SKM-1 treated with dmso at 0.1 percent for 144 hours (cell line): ENCODE measurements at regions not wholly inside any gene's neighbourhood (a gene's known extent, or its start where the extent isn't known, plus 50 kb on each side); places are given as distances from the start of the nearest gene placed in this dataset.

Experiments used
- DNase-seq: peaks from one replicate; lab custom pipeline; 2025; ENCODE audit not compliant: unreplicated experiment; lab: John Stamatoyannopoulos, UW

DNA sequence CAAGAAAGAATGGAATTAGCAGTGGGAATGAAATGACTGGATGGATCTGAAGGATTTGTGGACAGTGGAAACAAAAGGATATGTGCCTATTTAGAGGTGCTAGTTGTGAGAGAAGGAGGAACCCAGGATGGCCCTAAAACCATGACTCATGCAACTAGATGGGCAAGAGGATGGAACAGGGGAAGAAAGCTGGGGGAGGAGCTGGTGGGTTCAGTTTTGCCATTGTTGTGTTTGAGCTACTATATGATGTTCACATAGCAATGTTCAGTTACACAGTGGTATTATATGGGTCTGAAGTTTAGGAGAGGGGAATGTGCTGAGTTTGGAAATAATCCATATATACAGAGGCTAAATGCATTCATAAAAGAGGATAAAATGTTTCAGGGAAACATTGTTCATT is 125.7 kb upstream of the SSTR4 start:
- DNase-seq, result no peak

DNA sequence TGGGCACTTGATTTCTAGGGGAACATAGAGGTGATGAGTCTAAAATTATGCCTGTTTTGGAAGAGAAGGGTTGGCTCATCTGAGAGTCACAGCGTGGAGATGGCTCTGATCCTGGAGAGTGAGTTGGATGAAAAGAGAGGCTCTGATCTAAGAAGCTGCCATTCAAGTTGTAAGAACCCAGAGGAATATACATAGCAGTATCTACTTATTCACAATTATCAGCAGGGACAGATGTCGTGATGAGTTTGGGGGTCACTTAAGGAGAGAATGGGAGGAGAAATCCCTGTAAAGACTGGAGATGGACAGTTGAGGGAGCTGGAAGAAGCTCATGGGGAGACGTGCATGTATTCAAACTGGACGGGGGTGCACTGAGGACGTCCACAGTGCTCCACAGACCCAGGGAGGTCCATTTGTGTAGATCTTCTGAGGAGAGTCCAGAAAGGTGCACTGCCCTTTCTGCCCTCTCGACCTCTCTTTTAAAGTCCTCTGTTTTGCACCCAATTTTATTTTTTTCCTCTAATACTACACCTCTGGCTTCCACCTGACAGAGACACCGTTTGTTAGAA is 124.7 kb upstream of the SSTR4 start:
- no peak for DNase-seq

DNA sequence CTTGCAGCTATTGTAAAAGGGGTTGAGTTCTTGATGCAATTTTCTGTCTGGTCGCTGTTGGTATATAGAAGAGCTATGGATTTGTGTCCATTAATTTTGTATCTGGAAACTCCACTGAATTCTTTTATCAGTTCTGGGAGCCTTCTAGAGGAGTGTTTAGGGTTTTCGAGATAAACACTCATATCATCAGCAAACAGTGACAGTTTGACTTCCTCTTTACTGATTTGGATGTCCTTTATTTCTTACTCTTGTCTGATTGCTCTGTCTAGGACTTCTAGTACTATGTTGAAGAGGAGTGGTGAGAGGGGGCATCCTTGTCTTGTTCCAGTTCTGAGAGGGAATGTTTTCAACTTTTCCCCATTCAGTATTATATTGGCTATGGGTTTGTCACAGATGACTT is 120.8 kb upstream of the SSTR4 start:
- DNase-seq, result no peak

GRCh38 chr20:22915512-22915911 is 119.6 kb upstream of the SSTR4 start:
- no peak for DNase-seq

DNA sequence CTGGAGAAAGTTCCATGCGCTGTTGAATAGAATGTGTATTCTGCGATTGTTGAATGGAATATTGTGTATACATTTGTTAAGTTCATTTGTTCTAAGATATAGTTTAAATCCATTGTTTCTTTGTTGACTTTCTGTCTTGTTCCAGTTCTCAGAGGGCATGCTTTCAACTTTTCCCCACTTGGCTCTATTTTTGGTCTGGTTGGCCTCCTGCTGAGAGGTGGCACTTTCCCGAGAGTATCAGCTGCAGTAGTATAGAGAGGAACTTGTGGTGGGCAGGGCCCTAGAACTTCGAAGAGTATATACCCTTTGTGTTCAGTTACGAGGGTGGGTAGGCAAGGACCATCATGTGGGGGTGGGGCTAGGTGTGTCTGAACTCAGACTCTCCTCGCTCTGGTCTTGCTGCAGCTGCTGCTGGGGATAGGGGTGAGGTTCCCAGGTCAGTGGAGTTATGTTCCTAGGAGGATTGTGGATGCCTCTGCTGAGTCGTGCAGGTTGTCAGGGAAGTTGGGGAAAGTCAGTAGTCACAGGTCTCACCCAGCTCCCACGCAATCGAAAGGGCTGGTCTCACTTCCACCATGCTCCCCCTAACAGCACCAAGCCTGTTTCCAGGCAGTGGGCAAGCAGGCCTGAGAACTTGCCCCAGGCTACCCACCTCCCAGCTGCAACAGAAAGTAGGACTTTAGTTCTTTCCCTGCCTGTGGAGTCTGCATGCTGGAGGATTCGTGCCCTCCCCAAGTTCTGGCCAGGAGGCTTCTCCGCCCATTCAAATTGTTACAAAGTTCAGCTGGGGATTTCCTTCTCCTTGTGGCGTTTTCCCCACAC is 118.9 kb upstream of the SSTR4 start:
- DNase-seq, result no peak

DNA sequence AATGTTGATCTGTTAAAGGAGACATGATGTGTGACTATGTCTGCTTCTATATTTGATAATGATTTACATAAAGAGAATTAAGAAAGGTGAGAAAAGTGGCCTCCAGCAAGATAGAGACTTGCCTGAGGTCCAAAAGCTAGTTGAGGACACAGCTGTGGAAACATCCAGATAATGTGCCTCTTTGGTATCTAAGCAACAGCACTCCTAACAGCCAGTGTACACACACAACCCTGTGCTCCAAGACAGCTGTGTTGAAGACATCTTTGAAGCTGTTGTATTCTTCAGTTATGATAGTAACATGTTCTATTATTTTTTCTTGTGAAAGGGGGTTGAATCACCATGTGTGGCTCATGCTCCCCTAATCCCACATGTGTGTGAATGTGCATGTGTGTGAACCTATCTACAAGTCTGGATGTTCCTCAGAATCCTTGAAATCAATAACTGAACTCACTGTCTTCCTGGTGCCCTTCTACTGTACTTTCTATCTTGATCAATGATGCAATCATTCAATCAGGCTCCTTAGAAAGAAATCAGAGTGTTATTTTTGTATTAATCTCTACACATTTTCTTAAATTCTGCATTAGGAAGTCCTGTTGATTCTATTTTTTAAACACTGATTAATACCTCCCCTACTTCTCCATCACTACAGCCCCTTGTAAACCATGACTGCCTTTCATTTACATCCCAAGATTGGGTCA is 116.7 kb upstream of the SSTR4 start:
- no peak for DNase-seq

DNA sequence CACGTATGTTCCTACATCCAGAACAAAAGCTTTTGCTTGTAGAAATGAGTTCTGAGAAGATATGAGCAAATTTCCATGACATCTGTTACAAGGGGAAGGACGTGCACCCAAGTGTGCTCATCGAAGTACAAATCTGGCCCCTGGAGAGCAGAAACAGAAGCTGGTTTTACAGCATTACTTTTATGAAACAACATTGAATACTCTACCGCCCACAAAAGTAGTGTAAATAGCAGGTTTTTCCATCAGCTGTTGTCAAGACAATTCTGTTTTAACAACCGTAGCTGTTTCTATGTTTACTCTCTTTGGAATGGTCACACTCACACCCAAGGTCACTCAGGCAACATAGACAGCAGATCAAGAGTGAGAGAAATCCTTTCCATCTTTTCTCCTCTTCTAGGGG is 114.2 kb upstream of the SSTR4 start:
- DNase-seq, result no peak

DNA sequence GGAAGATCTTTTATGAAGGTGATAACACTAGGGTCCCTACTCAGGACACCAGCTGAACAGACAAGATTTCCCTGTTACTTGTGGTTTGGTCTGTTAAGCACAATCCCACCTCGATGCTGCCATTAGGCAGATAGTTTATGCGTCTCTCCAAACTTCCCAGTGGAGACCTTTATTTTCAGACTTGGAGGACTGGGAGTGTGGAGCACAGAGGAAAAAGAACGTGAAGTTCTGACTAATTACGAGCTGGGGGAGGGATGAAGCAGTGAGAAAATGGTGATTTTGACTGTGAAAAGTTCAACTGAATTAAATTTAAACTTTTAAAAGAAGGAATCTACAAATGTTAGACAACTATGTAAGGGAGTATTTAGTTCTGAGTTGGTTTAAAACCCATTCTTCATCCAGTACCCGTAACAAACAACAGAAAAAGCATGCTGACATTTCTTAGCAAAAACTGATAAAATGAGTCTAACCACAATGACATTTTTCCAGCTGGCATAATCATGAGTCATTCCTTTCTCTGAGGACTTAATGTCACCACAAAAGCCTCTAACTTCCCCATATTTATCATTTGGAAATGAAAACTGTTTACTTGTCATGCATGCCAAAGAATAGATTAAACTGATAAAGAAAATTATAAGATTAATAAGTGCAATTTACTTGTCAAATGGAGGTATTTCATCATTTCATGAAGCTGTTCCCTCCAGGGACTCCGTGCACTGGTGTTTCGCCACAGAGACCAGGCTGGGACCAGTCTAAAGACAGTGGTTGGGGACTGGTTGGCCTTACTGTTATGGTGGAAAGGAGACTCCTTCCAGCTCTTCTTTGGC is 113.3 kb upstream of the SSTR4 start:
- DNase-seq, result peak; percentile 52

GRCh38 chr20:22922987-22923386 is 112.1 kb upstream of the SSTR4 start:
- no peak for DNase-seq

- DNase-seq, result no peak
Observed at GRCh38 chr20:22924046-22924737, 110.9 kb upstream of the SSTR4 start.

DNA sequence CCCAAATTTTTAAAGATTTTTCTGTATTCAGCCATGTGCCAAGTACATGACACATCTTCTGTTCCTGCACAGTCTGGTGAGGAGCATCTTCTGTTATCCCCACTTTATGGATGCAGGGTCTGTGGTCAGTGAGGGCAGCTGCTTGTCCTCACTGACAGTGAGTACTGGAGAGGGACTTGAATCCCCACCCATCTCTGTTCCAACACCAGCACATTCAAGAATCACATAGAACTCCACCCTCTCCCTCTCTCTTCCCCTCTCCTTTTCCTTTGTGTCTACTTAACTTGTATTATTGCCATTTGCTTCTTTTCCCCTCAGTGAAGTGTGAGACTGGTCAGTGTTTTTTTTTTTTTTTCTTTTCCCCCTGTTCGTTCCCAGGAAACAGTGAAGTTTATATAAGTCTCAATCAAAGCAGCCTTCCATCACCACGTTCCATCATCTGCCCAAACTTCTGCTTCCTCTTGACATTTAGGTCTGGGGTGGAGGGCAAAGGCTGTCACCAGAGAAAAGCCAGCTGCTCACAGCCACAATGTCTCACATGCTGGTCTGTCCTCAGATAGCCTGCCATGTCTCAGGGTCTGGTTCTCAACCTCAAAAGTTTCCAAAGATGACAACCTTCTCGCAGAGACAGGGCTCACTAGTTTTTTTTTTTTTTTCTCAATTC is 110.0 kb upstream of the SSTR4 start:
- DNase-seq, result no peak

DNA sequence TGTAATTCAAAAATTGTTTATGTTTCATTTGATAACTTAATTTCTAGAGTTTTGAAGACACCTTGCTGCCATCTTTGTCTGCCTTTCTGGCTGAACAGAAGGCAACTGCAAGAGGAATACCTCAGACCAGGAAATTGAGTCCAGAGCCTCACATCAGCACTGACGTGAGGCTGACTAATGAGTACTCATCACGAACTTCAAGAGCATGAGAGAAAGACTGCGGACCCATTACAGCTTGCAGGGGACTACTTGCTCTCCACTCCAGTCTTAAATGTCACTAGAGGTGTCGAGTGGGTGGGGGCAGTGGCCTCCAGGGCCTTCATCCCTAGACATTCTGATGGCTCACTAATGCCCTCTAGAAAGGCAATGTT is 109.5 kb upstream of the SSTR4 start:
- no peak for DNase-seq

DNA sequence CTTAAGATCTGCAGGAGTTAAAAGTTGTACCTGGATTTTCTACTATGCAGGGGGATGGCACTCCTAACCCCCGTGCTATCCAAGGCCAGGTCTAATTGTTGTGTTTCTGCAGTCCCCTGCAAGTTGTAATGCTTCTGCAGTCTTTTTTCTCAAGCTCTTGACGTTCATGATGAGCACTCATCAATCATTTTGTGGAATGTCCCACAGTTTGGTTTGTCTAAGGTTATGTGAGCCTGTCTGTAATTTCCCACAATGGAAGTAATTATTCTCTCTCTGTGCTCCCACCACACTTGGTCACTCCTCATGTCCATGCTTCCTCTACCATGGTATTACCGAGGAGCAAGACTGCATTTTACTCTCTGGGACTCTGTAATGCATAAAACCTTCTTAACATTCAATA is 107.6 kb upstream of the SSTR4 start:
- no peak for DNase-seq

GRCh38 chr20:22928679-22929078 is 106.4 kb upstream of the SSTR4 start:
- DNase-seq, result no peak

DNA sequence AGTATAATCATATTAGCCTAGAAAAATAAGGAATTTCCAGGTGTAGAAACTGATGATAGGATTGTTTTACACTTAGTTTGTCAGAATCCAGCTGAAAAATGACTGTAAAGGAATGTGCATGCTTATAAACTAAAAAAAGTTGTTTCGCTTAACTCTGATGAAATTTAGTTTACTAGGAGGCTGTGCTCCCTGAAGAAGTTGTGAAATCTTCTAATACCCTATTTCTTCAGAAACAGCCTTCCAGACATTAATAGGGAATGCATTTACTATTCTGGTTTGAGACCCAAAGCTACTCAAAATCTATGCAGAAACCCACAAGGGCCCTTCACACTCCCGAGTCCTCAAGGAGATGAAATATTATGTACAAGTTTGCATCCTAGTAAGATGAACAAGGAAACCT is 105.5 kb upstream of the SSTR4 start:
- DNase-seq, result no peak

GRCh38 chr20:22931653-22932608 is 103.2 kb upstream of the SSTR4 start:
- no peak for DNase-seq

DNA sequence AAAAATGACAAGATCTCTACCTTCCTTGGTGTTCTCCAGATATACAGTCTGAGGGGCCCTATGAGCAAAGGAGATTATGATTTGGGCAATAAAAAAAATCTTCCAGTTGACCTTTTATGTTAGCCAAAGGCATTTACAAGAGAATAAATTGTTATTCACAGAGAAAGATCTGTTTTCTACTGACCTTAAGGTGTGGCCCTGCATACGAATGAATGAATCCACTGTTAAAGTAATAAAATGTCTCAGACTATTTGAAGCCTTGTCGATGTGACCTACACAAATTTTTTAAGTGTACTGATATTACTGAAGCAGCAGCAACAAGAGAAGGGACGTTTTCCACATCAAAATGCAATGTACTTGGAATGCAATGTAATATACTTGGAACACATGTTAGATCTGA is 95.9 kb upstream of the SSTR4 start:
- DNase-seq, result no peak

GRCh38 chr20:22940350-22940749 is 94.8 kb upstream of the SSTR4 start:
- no peak for DNase-seq

GRCh38 chr20:22941550-22941949 is 93.6 kb upstream of the SSTR4 start:
- no peak for DNase-seq
